ENCODE measurements at regions not wholly inside any gene's neighbourhood (a gene's known extent, or its start where the extent isn't known, plus 50 kb on each side); places are given as distances from the start of the nearest gene placed in this dataset.

GRCh38 chr1:221240690-221241089, 361.4 kb downstream of the HLX start:
- Histone ChIP-seq H3K27ac (ENCODE audit: insufficient read depth, low read length) (no peak overlapping the region), H3K4me3 (replicated peaks in 1 of 4; ENCODE audit: control extremely low read depth in 1 of 4, insufficient read depth in 1 of 4, low read depth in 3 of 4, low read length in 4 of 4) (no peak overlapping the region)

GRCh38 chr1:221241157-221241556, 361.9 kb downstream of the HLX start:
- H3K27me3 ChIP-seq (ENCODE audit: control insufficient read depth, insufficient read depth, low read length), result no peaks in the 10 kb centered on the region
- no peaks in the 10 kb centered on the region for H3K4me1 ChIP-seq (ENCODE audit: control insufficient read depth, extremely low read depth, insufficient read depth, low read length)
- no peaks in the 10 kb centered on the region for H3K36me3 ChIP-seq (ENCODE audit: control insufficient read depth, insufficient read depth, low read length)
- H3K4me3 ChIP-seq (replicated peaks in 1 of 4; ENCODE audit: control extremely low read depth in 1 of 4, insufficient read depth in 1 of 4, low read depth in 3 of 4, low read length in 4 of 4), result no peak overlapping the region
- H3K9me3 ChIP-seq (ENCODE audit: control insufficient read depth, insufficient read depth, low read depth, low read length), result no peaks in the 10 kb centered on the region
- no peak overlapping the region for H3K4me2 ChIP-seq (ENCODE audit: extremely low read depth, insufficient read depth, low read length)
- H3K9ac ChIP-seq (ENCODE audit: insufficient read depth, low read length), result no peak overlapping the region
- H3K27ac ChIP-seq (ENCODE audit: insufficient read depth, low read length), result no peak overlapping the region
- H3K79me2 ChIP-seq (ENCODE audit: control insufficient read depth, insufficient read depth, low read length), result no peaks in the 10 kb centered on the region
- no peaks in the 10 kb centered on the region for H4K20me1 ChIP-seq (ENCODE audit: control insufficient read depth, extremely low read depth, insufficient read depth, low read length)
- no peak for DNase-seq (ENCODE audit: low read depth in 2 of 2)
- H2AFZ ChIP-seq (ENCODE audit: low read length), result no peak overlapping the region
- TF ChIP-seq EZH2 (IDR thresholded peaks at IDR 0.05; ENCODE audit: low read length, missing control alignments), result no peak
- no peak for TF ChIP-seq CTCF (conservative IDR thresholded peaks at IDR 0.05 in 1 of 2, IDR thresholded peaks at IDR 0.05 in 1 of 2; ENCODE audit: low read depth in 1 of 2, low read length in 2 of 2)

More at GRCh38 chr1:221240690-221241089, 361.4 kb downstream of the HLX start:
- Histone ChIP-seq H3K9ac (ENCODE audit: insufficient read depth, low read length) (no peak overlapping the region), H3K27me3 (ENCODE audit: control insufficient read depth, insufficient read depth, low read length) (no peaks in the 10 kb centered on the region), H3K36me3 (ENCODE audit: control insufficient read depth, insufficient read depth, low read length) (no peaks in the 10 kb centered on the region), H2AFZ (ENCODE audit: low read length) (no peak overlapping the region), H4K20me1 (ENCODE audit: control insufficient read depth, extremely low read depth, insufficient read depth, low read length) (no peaks in the 10 kb centered on the region), H3K4me2 (ENCODE audit: extremely low read depth, insufficient read depth, low read length) (no peak overlapping the region), H3K4me1 (ENCODE audit: control insufficient read depth, extremely low read depth, insufficient read depth, low read length) (no peaks in the 10 kb centered on the region), H3K9me3 (ENCODE audit: control insufficient read depth, insufficient read depth, low read depth, low read length) (no peaks in the 10 kb centered on the region), H3K79me2 (ENCODE audit: control insufficient read depth, insufficient read depth, low read length) (no peaks in the 10 kb centered on the region)
- TF ChIP-seq EZH2 (IDR thresholded peaks at IDR 0.05; ENCODE audit: low read length, missing control alignments) (no peak), CTCF (conservative IDR thresholded peaks at IDR 0.05 in 1 of 2, IDR thresholded peaks at IDR 0.05 in 1 of 2; ENCODE audit: low read depth in 1 of 2, low read length in 2 of 2) (no peak)
- no peak for DNase-seq (ENCODE audit: low read depth in 2 of 2)

- TF ChIP-seq CTCF (conservative IDR thresholded peaks at IDR 0.05 in 1 of 2, IDR thresholded peaks at IDR 0.05 in 1 of 2; ENCODE audit: low read depth in 1 of 2, low read length in 2 of 2), result no peak
- no peak for TF ChIP-seq EZH2 (IDR thresholded peaks at IDR 0.05; ENCODE audit: low read length, missing control alignments)
- Histone ChIP-seq H3K4me1 (ENCODE audit: control insufficient read depth, extremely low read depth, insufficient read depth, low read length) (no peaks in the 10 kb centered on the region), H3K79me2 (ENCODE audit: control insufficient read depth, insufficient read depth, low read length) (no peaks in the 10 kb centered on the region), H4K20me1 (ENCODE audit: control insufficient read depth, extremely low read depth, insufficient read depth, low read length) (no peaks in the 10 kb centered on the region), H3K4me3 (replicated peaks in 1 of 4; ENCODE audit: control extremely low read depth in 1 of 4, insufficient read depth in 1 of 4, low read depth in 3 of 4, low read length in 4 of 4) (no peak overlapping the region), H3K27ac (ENCODE audit: insufficient read depth, low read length) (no peak overlapping the region), H2AFZ (ENCODE audit: low read length) (no peak overlapping the region), H3K9ac (ENCODE audit: insufficient read depth, low read length) (no peak overlapping the region), H3K9me3 (ENCODE audit: control insufficient read depth, insufficient read depth, low read depth, low read length) (no peaks in the 10 kb centered on the region), H3K4me2 (ENCODE audit: extremely low read depth, insufficient read depth, low read length) (no peak overlapping the region), H3K27me3 (ENCODE audit: control insufficient read depth, insufficient read depth, low read length) (no peaks in the 10 kb centered on the region), H3K36me3 (ENCODE audit: control insufficient read depth, insufficient read depth, low read length) (no peaks in the 10 kb centered on the region)
- no peak for DNase-seq (ENCODE audit: low read depth in 2 of 2)
Measured at GRCh38 chr1:221241592-221241991, 362.3 kb downstream of the HLX start.
